ENCODE measurements at regions not wholly inside any gene's neighbourhood (a gene's known extent, or its start where the extent isn't known, plus 50 kb on each side); places are given as distances from the start of the nearest gene placed in this dataset.

DNA sequence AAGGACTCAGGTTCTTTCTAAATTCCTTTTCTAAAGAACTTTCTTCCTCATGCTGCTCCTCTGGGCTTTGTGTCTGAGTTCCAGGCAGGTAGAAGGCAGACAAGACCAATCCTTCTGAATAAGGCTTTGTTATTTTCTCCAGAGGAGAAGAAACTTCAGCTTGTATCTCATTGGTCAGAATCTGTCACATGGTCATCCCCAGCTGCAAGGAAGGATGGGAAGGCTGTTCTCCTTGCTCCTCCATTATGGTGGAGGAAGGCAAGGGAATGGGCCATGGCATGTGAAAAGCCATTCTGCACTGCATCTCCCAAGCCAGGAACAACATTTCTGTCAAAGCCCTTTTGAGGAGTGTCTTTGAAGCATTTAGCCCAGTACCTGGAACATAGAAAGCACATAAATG, 50.6 kb upstream of the NTPCR start:
- no peak for TF ChIP-seq POLR2A (IDR thresholded peaks at IDR 0.05)
- TF ChIP-seq, protein P1, sequence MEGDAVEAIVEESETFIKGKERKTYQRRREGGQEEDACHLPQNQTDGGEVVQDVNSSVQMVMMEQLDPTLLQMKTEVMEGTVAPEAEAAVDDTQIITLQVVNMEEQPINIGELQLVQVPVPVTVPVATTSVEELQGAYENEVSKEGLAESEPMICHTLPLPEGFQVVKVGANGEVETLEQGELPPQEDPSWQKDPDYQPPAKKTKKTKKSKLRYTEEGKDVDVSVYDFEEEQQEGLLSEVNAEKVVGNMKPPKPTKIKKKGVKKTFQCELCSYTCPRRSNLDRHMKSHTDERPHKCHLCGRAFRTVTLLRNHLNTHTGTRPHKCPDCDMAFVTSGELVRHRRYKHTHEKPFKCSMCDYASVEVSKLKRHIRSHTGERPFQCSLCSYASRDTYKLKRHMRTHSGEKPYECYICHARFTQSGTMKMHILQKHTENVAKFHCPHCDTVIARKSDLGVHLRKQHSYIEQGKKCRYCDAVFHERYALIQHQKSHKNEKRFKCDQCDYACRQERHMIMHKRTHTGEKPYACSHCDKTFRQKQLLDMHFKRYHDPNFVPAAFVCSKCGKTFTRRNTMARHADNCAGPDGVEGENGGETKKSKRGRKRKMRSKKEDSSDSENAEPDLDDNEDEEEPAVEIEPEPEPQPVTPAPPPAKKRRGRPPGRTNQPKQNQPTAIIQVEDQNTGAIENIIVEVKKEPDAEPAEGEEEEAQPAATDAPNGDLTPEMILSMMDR (IDR thresholded peaks at IDR 0.05): no peak

Data from suprapubic skin (tissue), 3 donors.